Cardiac fibroblast (primary cell): ENCODE measurements at regions not wholly inside any gene's neighbourhood (a gene's known extent, or its start where the extent isn't known, plus 50 kb on each side); places are given as distances from the start of the nearest gene placed in this dataset.

Experiments used
- DNase-seq, 2 donors: peaks; one replicate each; pipeline versions ENCODE4 v3.0.0 to v3.0.0-alpha.2; 2010; ENCODE audit warnings: low read depth in 2 of 2
- H3K4me3 ChIP-seq, 2 donors: replicated peaks in 1 of 2; 1 replicate in 1 of 2; 2 replicates in 1 of 2; pipeline ENCODE4 v1.5.1; 2011; ENCODE audit warnings: low read depth in 2 of 2, low read length in 2 of 2, mild to moderate bottlenecking in 2 of 2, moderate library complexity in 1 of 2
- CTCF ChIP-seq: IDR thresholded peaks from one replicate; pipeline ENCODE4 v1.5.1; 2011; ENCODE audit warnings: low read depth, mild to moderate bottlenecking, low read length, inconsistent platforms

- no peak for TF ChIP-seq CTCF
- H3K4me3 ChIP-seq: no peak overlapping the region
Observed at GRCh38 chr6:140597181-140597580, 1222.7 kb upstream of the CITED2 start.

GRCh38 chr6:140594806-140595128 lies 1220.3 kb upstream of the CITED2 start:
- no peak for DNase-seq
- TF ChIP-seq CTCF: no peak
- H3K4me3 ChIP-seq: no peak overlapping the region

More at GRCh38 chr6:140597181-140597580, 1222.7 kb upstream of the CITED2 start:
- no peak for DNase-seq

GRCh38 chr6:140592877-140593276 lies 1218.4 kb upstream of the CITED2 start:
- no peak overlapping the region for H3K4me3 ChIP-seq
- DNase-seq: no peak
- TF ChIP-seq CTCF: no peak

- no peak for TF ChIP-seq CTCF
- H3K4me3 ChIP-seq: no peak overlapping the region
- peak in 1 of 2 donors; percentile 42 for DNase-seq
Observed at GRCh38 chr6:140590641-140591040, 1216.2 kb upstream of the CITED2 start.

- TF ChIP-seq CTCF: no peak
- no peak for DNase-seq
- H3K4me3 ChIP-seq: no peak overlapping the region
Observed at GRCh38 chr6:140586426-140587061, 1212.1 kb upstream of the CITED2 start.

- no peak overlapping the region for H3K4me3 ChIP-seq
- TF ChIP-seq CTCF: no peak
- DNase-seq: no peak
Observed at GRCh38 chr6:140581601-140582000, 1207.2 kb upstream of the CITED2 start.

- no peak for TF ChIP-seq CTCF
- no peak overlapping the region for H3K4me3 ChIP-seq
- DNase-seq: no peak
Observed at GRCh38 chr6:140579918-140580317, 1205.5 kb upstream of the CITED2 start.
